Limb (tissue), 2 donors: ENCODE measurements at regions not wholly inside any gene's neighbourhood (a gene's known extent, or its start where the extent isn't known, plus 50 kb on each side); places are given as distances from the start of the nearest gene placed in this dataset.
"Not testable (repeated sequence)": the region's sequence is repeated elsewhere in the genome, so short reads cannot be mapped to it uniquely, and the experiment has no call there.

Experiments used
- DNase-seq, 2 donors: peaks; one replicate each; pipeline ENCODE4 v3.0.0-alpha.2; 2016; ENCODE audit errors: extremely low spot score in 2 of 2

DNA sequence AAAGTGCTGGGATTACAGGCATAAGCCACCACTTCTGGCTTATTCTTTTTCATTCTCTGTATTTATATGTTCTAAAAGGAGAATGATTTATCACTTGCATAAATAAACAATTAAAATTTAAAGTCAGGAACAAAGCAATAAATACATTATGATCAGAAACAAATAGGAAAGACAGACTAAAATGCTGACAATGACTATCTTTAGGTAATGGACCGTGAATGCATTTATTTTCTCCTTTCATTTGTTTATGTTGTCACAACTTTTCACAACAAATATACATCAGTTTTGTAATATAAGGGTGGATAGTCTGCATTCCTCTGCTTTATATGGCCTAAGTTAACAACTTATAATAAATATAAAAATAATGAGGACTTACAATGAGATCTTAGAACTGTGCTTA is 199.2 kb upstream of the EPHA4 start:
- DNase-seq = no peak

DNA sequence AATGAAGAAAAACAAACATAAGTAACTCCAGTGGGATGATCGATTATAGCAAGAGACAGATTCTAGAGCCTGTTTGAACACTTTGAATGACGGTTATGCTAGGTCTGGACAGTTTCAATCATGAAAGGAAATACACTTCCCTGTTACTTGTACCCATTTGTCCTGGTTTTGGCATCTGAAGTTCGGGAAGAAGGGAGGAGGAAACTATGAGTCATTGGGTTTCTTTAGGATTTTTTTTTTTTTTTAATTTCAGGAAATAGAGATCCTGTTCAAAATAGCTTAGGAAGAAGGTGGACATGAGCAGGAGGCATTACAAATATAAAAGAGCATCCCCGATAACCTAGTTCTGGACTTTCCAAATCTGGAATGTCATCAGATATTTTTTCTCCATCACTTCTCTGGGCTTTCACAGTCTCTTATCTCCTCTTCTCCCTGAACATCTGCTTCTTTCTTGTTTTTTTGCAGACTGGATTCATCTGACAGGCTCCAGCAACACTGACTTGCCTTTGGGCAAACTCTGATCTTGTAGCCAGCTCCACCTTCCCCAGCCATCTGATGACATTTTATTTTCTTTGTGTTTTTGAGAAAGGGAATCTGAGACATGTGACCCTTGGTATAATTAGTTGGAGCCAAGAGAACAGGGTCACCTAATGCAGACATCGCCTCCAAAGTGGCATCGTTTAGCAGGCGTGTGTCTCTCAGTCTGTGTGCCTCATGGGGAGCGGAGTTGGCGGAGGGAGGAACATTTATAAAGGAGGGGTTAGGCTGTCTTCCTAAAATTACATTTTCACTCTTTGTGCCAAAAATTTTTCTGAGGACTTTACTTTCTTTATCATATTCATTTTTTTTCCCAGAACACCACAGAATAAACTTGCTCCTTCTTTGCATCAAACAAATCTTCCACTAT is 195.3 kb upstream of the EPHA4 start:
- no peak for DNase-seq

DNA sequence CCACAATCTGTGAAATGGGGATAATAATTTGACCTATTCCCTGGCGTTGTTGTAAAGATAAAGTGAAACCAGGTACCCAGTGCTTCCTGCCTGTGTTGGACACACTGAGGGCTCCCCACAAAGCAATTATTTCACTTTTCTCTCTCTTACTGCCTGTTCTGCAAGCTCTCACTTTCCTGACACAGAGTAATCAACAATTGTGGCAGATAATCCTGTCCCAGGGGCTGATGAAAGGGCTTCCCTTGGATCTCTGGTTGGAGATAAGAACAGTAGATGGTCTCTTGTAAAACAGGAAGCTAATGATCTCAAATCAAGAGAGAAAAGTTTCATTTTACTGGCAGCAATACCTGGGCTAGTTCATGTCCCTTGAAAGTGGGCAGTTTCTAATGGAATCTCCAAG is 190.4 kb upstream of the EPHA4 start:
- no peak for DNase-seq

DNA sequence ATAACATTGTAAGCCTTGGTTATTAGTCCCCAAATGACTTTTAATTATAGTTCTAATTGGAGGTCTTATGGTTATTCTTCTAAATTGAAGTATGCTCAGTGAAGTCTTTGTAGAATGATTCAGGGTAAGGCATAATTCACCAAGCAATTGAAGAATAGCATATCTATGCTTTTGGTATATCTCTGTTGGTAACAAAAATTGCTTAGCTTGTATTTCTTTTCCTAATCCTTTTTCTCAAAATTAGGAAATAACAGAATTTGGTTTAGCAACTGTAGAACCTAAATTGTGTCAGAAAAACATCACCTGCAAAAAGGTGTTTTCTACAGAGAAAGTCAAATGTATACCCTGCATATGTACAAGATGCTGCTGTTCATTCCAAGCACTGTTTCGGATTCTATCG is 189.2 kb upstream of the EPHA4 start:
- DNase-seq = no peak

DNA sequence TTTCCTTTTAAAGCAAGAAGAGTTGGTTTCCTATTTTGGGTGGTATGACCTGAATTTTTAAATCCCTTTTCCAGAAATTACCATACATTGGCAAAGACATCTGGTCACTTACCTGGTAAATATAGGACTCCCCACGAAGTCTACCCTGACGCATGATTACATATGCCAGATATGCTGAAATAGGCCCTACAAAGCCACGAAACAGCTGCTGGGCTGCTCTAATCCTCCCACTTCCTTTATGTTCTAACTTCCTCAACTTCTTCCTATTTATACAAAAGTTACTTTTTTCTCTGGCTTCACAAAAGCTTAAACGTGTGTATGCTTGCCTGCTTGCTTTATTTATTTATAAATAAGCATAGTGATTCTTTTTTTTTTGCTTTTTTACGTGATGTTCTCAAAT is 186.0 kb upstream of the EPHA4 start:
- DNase-seq = no peak

DNA sequence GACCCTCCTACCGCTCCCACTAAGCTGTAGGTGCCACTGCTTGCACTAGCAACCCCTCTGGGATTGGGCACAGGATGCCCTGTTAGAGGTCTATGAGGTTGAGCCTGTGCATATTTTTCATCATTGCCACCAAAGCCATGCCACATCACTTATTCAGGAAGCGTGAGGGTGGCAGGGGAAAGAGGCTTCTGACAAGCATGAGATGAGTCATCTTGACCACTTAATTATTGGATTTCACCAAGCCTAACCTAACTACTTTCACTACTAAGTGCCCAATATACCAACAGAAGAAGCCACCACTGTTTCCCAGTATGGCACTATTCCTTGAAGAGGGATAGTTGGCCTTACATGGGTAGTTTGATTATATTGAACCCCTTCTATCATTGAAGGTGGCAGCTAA is 181.3 kb upstream of the EPHA4 start:
- no peak for DNase-seq

DNA sequence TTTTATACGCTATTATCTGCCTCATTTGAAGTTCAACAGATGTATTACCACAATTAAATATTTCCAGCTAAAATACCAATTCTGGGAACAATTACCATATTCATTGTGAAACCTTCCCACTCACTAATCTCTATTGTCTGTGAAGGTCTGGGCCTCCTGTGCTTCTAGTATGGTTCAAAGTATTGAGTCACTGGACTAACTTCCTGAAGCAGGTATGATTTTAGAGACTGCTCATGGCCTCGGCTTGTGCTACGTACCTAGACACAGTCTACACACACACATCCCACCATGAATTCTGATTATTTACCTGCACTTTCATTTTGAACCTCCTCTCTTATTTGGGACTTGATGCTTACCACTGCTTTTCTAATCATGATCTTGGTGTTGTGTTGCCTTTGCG is 180.7 kb upstream of the EPHA4 start:
- DNase-seq = no peak

DNA sequence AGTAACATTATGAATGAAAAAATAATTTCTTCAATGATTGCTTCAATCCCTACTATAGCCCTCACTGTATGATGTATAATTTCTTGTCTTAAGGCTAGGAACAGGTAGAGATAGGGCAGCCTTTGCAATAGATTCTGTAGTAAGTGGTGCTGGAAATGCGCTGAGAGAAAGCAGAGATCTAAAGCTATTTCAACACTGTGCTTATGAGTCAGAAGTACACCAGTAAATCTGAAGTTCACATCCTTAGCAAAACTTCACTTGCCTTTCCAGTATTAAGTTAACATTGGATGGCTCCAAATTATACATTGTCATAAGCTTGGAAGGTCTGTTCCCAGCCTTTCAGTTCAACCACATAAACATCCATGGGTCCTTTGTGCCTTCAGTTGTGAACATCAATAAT is 178.2 kb upstream of the EPHA4 start:
- no peak for DNase-seq

DNA sequence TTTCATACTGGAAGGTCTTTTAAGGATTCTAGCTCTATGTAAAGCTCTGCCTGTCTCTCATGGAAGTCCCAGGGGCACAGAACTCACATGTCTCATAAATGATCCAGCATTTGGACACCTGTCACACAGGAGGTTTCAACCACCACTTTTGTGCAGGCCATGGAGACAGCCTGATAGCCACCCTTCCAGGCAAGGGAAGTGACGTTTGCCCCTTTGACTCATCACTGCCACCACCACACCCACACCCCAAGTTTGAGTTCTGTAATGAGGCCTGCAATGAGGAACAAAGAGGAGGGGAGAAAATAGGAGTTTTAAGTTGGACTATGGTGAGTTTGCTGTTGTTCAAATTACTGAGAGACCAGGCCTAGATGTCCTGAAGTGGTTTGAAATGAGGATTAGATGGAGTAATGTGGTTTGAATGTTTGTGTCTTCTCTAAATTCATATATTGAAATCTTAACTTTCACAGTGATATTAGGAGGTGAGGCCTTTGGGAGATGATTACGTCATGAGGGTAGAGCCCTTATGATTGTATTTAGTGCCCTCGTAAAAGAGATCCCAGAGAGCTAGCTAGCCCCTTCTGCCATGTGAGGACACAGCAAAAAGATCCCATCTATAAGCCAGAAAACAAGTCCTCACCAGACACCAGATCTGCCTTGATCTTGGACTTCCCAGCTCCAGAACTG is 175.3 kb upstream of the EPHA4 start:
- no peak for DNase-seq

DNA sequence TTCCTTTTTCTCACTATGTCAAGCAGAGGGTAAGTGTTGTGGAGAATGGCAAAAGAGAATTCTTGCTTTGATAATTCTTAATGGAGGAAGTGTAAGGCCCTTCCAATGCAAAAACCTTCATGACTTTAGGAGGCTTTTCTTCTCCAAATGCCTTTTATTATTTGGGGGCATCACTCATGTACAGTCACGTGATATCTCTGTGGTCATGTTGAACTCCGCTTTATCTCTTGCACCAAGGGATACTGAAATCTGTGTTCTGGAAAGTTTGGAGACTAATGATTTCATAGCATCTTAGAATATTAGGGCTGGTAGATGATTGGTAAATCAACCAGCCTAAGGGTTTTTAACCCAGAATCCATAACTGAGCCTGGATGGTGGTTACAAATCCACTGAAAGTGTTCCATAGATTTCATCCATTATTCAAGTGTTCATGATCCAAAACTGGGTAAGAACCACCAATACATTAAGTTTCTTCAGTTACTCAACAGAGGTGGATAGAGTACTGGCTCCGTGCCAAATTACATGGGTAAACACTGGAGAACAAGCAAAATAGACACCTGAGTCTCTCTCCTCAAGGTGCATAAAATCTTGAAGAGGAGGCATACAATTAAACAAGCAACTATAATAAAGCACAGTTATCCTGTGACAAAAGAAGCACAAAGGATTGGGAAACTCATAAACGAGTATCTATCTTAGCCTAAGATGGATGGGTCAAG is 169.6 kb upstream of the EPHA4 start:
- DNase-seq = no peak

DNA sequence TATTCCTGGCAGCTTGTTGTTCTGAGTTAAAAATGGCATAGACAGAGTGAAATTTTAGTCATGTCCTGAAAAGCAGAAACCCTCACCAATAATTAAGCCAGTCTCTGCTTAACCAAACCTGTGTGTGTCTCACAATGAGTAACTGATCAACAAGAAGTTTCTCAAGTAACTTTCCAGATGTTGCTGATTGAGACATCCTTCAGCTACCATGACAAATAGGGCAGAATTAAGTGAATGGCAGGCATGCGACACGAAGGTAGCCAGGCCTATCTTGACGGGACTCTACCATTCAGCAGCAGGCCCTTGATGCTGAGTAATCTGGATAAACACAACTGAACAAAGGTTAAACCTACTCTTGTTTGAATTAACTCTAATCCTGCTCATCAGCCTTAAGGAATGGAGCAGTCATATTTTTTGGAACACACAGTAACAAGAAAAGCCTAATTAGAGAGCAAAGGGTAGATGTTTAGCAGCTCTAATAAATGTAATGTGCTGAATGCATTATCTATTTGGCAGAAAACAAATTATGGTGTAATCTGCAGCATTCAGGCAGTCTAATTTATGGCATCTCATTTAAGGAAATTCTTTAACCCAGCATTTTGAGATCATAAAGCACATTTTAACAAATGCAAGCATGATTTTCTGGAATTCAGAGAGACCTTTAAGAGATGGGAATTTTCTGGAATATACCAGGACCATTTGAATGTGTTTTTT is 159.5 kb upstream of the EPHA4 start:
- no peak for DNase-seq

DNA sequence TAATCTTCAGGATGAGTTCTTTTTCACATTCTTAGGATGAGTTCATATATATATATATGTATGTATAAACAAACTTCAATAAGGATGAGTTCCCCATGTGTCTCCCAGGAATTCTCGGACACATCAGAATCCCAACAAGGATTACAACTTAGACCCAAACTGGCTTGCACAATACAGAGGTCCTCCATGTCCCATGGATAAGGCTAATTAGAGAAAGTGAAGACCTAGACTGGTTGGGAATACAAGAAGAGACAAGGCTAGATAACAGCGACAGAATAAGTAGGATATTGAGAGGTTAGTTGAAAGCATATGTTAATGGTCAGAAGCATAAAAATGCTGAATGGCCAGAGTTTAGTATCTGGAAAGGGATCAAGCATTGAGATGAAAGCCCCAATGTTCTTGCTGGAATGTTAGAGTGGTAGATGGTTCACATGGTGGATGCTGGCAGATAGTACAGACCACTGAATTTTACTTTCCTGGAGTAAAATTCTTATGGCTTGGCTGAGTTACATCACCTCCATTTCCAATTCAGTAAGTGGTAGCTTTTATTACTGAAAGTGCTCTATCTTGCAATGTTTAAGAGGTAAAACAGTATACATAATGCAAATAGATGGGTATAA is 154.9 kb upstream of the EPHA4 start:
- DNase-seq = peak in 1 of 2 donors; percentile 14

DNA sequence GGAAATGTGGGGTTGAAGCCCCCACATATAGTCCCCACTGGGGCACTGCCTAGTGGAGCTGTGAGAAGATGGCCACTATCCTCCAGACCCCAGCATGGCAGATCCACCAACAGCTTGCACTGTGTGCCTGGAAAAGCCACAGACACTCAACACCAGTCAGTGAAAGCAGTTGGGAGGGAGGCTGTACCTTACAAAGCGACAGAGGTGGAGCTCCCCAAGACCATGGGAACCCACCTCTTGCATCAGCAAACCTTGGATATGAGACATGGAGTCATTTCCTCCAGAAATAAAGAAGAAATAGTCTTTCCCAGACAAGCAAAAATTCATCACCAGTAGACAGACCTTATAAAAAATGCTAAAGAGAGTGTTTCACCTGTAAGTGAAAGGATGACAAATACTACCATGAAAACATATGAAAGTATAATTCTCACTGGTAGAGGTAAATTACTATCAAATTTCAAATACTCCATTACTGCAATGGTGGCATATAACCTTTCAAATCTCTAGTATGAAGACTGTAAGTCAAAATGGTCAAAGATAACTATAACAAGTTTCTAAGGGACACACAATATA is 152.6 kb upstream of the EPHA4 start:
- DNase-seq = no peak

DNA sequence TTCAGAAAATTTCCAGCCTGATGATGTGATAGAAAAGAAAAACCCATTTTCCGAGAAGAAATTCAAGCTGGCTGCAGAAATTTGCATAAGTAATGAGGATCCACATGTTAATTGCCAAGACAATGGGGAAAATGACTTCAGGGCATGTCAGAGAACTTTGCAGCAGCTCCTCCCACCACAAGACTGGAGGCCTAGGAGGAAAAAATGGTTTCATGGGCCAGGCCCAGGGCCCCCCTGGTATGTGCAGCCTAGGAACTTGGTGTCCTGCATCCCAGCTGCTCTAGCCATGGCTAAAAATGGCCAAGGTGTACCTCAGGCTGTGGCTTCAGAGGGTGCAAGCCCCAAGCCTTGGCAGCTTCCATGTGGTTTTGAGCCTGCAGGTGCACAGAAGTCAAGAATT is 152.0 kb upstream of the EPHA4 start:
- DNase-seq = not testable (repeated sequence)

DNA sequence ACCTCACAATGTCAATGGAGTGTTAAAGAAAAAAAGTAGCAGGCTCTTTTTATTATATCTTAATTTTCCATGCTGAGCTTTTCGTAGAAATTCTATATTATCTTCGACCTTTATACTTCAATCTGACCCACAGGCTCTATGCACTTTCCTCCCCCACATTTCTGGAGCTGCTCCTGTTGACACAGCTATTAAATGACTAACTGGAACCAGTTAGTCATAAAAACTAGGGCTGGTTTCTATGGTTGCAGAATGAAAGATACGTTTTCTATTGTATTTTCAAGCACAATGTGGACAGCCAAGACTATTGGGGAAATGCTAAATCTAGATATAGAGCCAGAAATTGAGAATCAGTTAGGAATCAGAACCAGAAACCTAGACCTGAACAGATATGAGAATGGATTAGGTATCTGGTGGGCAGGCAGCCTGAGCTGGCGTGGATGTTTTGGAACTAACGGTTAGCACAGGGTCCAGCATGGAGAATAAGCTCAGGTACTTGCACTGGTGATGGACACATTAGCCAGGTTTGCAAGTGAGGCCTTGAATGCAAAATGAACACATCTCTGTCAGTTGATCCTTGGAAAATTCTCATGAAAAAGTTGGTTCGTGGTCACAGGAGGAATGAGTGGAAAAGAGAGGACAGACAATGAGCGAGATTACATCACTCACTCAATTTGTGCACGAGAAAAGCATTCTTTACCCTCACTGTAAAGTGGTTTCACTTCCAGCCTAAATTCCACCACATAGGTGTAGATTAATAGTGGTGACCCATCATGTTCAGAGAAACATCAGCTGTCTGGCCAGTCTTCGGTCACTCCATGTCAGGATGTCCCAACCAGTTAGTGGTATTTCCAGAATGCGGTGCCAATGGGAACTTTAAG is 144.6 kb upstream of the EPHA4 start:
- no peak for DNase-seq

DNA sequence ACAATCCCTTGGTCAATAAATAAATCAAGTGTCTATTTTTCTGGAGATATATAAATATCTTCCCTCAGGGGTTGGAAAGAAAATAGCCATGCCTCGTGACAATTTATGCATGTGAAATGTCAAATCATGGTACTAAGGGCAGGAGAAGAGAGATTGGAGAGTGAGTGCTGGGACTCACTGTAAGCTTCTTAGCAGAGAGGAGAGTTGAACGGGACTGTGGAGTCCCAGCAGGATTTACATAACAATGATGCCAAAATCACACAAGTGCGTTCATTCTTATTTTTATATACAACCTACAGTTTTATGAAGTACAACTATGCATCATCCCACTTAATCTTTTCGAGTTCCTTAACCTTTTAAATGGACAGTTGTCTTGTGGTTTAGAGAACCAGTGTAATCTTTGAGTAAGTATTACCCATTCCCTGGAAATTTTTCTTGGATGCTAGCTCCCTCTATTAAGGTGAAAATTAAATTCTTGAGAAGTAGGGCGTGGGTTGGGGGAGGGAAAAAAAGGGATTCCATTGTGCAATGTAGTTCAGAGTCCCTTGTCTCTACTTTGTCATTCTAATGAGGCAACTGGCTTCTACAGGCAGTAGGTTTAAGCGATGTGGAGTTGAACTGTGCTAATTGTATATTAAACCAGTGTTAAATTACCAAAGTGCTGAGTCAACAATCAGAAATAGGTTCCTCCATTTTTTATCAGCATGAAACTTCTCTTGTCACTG is 143.6 kb upstream of the EPHA4 start:
- no peak for DNase-seq

DNA sequence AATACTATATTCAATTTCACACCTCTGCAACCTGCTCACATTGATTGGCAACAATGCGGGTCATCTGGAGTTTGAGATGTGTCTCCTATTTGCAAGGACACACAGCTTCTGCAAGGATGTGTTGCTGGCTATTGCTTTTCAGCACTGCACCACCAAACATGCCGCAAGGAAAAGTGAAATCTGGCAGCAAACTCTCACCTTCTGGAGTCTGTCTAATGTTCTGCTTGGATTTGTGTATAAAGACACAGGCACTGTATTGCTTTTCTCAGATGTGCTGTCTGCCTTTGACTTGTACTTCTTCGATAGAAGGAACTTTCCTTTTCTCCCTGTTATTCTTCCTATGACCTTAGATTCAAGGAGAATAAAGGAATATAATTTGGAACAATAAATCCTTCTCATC is 138.6 kb upstream of the EPHA4 start:
- no peak for DNase-seq

DNA sequence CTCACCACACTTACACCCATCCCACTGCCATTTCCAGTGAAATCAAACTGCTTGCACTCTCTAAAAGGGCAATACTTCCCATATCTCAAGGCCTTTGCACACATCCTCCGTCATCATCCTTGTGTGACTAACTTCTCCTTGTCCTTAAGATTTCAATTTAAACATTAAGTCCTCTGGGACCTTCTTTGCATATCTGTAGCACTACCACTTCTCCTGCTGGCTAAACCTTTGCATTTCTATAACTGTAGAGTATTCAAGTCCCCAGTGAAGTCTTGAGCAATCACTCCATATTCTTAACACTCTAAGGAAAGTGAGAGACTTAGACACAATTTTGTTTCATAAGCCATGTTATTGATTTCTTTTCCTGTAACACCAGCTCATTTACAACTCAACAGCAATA is 136.8 kb upstream of the EPHA4 start:
- DNase-seq = no peak

DNA sequence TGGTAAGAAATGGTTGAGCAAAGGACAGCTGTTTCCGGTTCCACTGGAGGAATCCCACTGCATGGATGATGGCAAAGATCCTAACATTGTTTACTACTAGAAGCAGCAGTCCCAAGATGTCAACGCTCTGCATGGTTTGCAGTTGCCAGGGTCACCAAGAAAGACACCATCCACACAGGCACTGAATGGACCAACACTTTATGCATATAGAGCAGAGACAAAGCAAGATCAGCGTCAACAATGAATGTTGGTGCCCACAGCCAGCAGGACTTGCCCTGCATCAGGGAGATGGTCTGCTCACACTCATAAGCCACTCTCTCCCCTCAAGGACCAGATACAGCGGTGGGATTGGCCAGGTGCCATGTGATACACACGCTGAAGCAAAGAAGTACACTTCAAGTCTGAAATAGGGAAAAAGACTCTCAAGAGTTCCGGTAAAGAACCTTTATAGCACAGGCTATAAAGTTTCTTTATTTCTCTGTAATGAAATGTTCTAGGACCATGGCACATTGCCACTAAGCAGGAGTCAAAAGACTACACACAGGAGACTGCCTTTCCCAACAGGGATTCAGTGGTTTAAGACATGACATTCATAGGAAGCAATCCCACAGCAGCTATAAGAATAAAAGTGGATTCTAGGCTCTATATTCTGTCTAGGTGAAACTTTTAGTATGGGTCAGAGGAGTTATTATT is 133.2 kb upstream of the EPHA4 start:
- DNase-seq = no peak
